ENCODE measurements at regions not wholly inside any gene's neighbourhood (a gene's known extent, or its start where the extent isn't known, plus 50 kb on each side); places are given as distances from the start of the nearest gene placed in this dataset.

DNA sequence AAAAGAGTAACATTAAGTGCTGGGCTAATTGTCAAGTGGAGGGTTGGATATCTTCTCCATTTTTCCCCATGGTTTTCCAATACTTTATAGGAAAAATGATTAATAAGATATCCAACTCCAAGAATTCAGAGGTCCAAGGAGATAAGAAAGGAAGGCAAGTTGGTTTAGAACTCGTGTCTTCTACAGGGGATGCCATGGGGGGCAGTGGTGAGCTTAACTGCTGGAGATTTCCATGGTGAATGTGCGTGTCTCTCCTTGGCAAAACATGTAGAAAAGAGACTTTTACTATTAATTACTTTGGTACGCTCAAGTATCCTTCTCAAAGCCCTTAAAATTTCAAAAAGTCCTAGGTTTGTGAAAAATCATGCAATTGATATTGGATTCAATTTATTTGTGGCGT lies 982.9 kb upstream of the RBFOX1 start:
- TF ChIP-seq POLR2A (IDR thresholded peaks at IDR 0.05) = no peak
- TF ChIP-seq, protein P1, sequence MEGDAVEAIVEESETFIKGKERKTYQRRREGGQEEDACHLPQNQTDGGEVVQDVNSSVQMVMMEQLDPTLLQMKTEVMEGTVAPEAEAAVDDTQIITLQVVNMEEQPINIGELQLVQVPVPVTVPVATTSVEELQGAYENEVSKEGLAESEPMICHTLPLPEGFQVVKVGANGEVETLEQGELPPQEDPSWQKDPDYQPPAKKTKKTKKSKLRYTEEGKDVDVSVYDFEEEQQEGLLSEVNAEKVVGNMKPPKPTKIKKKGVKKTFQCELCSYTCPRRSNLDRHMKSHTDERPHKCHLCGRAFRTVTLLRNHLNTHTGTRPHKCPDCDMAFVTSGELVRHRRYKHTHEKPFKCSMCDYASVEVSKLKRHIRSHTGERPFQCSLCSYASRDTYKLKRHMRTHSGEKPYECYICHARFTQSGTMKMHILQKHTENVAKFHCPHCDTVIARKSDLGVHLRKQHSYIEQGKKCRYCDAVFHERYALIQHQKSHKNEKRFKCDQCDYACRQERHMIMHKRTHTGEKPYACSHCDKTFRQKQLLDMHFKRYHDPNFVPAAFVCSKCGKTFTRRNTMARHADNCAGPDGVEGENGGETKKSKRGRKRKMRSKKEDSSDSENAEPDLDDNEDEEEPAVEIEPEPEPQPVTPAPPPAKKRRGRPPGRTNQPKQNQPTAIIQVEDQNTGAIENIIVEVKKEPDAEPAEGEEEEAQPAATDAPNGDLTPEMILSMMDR (IDR thresholded peaks at IDR 0.05) = no peak

Data from heart left ventricle (tissue), 13 donors.